ENCODE measurements at regions not wholly inside any gene's neighbourhood (a gene's known extent, or its start where the extent isn't known, plus 50 kb on each side); places are given as distances from the start of the nearest gene placed in this dataset.

GRCh38 chr5:130975847-130976246 is 189.2 kb downstream of the HINT1 start:
- no peak for TF ChIP-seq POLR2A (IDR thresholded peaks at IDR 0.05; ENCODE audit: low read depth, low read length)
- no peak for TF ChIP-seq POLR2AphosphoS5 (IDR thresholded peaks at IDR 0.05; ENCODE audit: low read depth, low read length)
